D721Med (cell line): ENCODE measurements at regions not wholly inside any gene's neighbourhood (a gene's known extent, or its start where the extent isn't known, plus 50 kb on each side); places are given as distances from the start of the nearest gene placed in this dataset.

Experiments used
- DNase-seq: peaks from one replicate; pipeline ENCODE4 v3.0.0; 2011; ENCODE audit warnings: low spot score; ENCODE audit not compliant: insufficient read length
- FAIRE-seq: peaks from 2 replicates; lab custom pipeline; 2011; peaks lifted over from hg19 to GRCh38; lab: Jason Lieb, UNC
- CTCF ChIP-seq: IDR thresholded peaks from 2 replicates; pipeline ENCODE4 v1.5.1; 2012; ENCODE audit warnings: mild to moderate bottlenecking, control low read depth; ENCODE audit not compliant: insufficient read depth; ENCODE audit errors: missing control alignments

DNA sequence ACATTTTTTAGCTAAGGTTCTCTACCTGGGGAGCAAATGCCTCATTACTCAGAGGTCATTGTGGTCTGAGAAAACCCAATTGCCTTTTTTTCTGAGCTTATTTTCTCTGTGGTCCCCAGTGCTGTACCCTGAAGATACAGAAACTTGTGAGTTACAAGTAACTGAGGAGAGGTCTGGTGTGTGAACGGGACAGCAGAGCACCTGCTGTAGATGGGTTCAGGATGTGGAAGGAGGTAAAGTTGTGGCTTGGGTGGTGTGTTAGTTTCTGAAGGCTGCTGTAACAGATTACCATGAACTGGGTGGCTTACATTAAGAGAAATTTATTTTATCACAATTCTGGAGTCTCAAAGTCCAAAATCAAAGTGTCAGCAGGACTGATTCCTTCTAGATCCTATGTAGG is 449.1 kb upstream of the NRP1 start:
- DNase-seq (no peak), FAIRE-seq (no peak)
- no peak for TF ChIP-seq CTCF

DNA sequence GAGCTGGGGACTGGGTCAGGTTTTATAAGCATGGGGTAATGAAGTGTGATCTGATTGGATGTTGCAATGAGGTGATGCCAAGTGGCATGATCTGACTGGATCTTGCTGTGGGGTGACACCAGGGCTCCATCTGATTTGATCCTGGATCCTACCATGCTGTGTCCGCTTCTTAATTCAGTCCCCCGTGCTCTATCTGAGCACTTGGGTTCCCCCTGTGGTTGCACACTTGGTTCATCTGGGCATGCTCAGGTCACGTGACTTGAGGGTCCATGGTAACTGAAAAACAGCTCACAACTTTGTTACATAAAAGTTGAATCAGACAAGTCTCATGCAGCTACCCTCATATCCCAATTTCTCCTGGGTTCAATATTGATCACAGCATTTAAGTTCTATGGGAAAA is 448.6 kb upstream of the NRP1 start:
- no peak for TF ChIP-seq CTCF
- DNase-seq (no peak), FAIRE-seq (no peak)

DNA sequence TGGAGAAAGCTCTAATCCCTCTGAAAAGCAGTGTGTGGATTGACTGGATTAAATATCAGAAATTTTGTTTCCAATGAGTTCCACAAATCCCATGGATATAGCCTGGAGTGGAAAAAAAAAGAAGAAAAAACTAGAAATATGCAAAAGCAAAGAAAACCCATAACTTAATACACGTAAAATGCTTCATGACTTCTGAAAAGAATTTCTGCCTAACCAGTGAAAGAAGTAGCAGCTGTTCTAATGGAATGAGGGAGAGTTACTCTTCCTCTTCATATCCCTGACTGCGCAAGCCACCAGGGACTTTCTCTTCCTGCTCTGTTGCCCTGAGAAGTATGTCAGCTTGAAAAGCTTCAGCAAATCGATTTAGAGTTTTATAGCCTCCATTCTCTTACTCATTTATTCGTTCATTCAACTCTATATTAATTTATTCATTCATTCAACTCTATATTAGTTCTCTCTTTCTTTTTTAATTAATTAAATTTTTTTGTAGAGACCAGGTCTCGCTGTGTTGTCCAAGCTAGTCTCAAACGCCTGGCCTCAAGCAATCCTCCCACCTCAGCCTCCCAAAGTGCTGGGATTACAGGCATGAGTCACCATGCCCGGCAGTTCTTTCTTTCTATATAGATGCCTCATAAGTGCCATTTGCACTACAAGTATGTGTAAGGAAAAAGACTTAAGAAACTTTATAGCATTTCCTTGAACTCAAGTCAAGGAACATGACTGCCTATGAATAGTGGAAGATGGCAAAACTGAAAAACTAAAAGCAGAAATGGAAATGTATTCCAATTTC is 447.3 kb upstream of the NRP1 start:
- no peak for TF ChIP-seq CTCF
- DNase-seq (no peak), FAIRE-seq (no peak)

- FAIRE-seq (no peak), DNase-seq (no peak)
These were observed 446.5 kb upstream of the NRP1 start for GRCh38 chr10:33780961-33781360.

DNA sequence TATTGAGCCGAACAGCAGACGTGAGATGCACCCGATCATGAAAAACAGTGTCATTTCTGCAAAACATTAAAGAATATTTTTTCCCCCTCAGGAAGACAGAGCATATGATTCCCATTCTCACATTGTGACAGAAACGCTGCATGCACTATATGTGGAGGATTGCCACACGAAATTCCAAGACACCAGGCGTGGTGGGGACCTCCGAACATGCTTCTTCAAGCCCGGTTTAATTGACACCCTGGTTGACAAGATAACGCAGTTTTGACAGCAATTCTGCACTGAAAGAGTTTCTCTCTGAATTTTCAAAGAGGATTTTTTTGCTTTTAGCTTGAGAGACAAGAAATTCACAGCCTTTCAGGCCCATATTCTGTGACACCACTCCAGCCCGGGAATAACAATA is 442.8 kb upstream of the NRP1 start:
- TF ChIP-seq CTCF = no peak
- DNase-seq (no peak), FAIRE-seq (no peak)

More at GRCh38 chr10:33780961-33781360, 446.5 kb upstream of the NRP1 start:
- TF ChIP-seq CTCF = no peak

DNA sequence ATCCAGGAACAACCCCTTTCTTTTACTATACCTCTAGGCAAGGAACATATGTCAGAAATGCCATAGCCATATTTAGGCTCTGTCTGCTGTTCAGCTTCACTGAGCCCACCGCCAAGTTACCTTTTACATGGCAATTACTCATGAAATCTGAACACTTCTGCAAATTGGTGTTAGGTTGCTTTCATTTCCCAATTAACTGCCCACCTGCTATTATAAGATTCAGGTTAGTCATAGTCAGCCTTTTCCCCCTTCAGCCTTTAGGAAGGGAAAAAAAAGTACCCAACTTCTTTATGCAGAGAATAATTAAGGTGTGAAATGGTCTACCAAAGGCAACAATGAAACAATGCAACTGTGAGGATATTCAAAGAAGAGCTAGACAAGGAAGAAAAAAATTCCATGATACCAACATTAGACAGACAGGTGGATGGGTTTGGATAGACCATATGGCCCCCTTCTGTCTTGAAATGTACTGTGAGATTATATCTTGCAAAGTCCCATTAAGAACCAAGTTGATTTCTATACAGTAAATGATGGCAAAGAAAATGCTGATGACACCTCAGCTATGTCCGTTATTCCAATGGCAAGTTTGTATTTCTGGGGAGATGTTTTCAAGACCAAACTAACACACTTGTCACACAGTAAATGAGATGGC is 442.1 kb upstream of the NRP1 start:
- DNase-seq (no peak), FAIRE-seq (no peak)
- TF ChIP-seq CTCF = no peak

DNA sequence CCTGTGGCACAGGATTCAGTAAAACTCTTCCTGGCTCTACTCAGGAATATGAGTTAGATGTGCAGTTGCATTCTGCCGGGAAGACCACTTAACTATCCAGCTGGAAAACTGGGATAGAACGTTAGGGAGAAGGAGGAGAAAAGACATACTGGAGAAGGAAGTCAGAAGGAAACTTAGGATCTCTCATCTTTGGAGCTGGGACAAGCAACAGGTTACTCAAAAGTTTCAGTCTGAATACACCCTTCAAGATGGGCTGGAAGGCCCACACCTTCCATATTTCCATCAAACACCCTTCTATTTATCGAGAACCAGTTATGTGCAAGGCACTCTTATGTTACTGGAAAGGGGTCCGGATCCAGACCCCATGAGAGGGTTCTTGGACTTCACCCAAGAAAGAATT is 440.4 kb upstream of the NRP1 start:
- no peak for DNase-seq
- FAIRE-seq = no peak
- no peak for TF ChIP-seq CTCF
